ENCODE measurements at regions not wholly inside any gene's neighbourhood (a gene's known extent, or its start where the extent isn't known, plus 50 kb on each side); places are given as distances from the start of the nearest gene placed in this dataset.

DNA sequence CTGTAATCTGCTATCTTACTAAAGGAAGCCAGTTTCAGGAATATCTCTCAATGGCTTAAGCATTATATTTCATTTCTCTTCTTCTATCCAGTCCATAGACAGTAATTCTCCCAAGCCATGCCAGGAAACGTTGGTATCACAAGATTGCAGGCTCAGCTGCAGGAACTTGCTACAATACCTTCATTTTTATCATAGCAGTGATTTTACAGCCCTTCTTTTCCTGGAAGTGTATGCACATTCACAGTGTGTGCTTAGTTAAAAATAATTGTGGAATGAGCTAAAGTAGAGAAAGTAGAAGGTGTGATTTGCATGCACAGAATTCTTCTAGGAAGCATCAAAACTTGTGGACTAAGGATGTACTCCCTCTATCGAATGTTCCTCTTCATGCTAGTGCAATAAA, 647.2 kb upstream of the PTBP2 start:
- TF ChIP-seq, protein P1, sequence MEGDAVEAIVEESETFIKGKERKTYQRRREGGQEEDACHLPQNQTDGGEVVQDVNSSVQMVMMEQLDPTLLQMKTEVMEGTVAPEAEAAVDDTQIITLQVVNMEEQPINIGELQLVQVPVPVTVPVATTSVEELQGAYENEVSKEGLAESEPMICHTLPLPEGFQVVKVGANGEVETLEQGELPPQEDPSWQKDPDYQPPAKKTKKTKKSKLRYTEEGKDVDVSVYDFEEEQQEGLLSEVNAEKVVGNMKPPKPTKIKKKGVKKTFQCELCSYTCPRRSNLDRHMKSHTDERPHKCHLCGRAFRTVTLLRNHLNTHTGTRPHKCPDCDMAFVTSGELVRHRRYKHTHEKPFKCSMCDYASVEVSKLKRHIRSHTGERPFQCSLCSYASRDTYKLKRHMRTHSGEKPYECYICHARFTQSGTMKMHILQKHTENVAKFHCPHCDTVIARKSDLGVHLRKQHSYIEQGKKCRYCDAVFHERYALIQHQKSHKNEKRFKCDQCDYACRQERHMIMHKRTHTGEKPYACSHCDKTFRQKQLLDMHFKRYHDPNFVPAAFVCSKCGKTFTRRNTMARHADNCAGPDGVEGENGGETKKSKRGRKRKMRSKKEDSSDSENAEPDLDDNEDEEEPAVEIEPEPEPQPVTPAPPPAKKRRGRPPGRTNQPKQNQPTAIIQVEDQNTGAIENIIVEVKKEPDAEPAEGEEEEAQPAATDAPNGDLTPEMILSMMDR (IDR thresholded peaks at IDR 0.05), result no peak
- TF ChIP-seq ZFX (IDR thresholded peaks at IDR 0.05; ENCODE audit: borderline replicate concordance), result no peak
